ENCODE measurements at regions not wholly inside any gene's neighbourhood (a gene's known extent, or its start where the extent isn't known, plus 50 kb on each side); places are given as distances from the start of the nearest gene placed in this dataset.

- no peak for TF ChIP-seq CTCF (IDR thresholded peaks at IDR 0.05)
- no peak for TF ChIP-seq EP300 (IDR thresholded peaks at IDR 0.05)
- TF ChIP-seq POLR2A (IDR thresholded peaks at IDR 0.05) = no peak
- TF ChIP-seq POLR2AphosphoS5 (IDR thresholded peaks at IDR 0.05) = no peak
These were observed 346.3 kb upstream of the UMPS start for GRCh38 chr3:124383846-124384466.

Data from stomach (tissue), 4 donors.